Inferior parietal cortex (tissue), 1 donor: ENCODE measurements at regions not wholly inside any gene's neighbourhood (a gene's known extent, or its start where the extent isn't known, plus 50 kb on each side); places are given as distances from the start of the nearest gene placed in this dataset.
"Not testable (repeated sequence)": the region's sequence is repeated elsewhere in the genome, so short reads cannot be mapped to it uniquely, and the experiment has no call there.

Experiments used
- DNase-seq: peaks from one replicate; pipeline ENCODE4 v3.0.0-alpha.2; 2016; ENCODE audit errors: extremely low spot score

- DNase-seq, result no peak
Measured at GRCh38 chr6:120805276-120805675, 529.0 kb downstream of the TBC1D32 start.

- no peak for DNase-seq
Measured at GRCh38 chr6:120804612-120805011, 529.7 kb downstream of the TBC1D32 start.

- no peak for DNase-seq
Measured at GRCh38 chr6:120786682-120787081, 547.6 kb downstream of the TBC1D32 start.

- DNase-seq, result no peak
Measured at GRCh38 chr6:120786256-120786655, 548.0 kb downstream of the TBC1D32 start.

GRCh38 chr6:120785459-120786086, 548.7 kb downstream of the TBC1D32 start:
- no peak for DNase-seq

- DNase-seq, result no peak
Measured at GRCh38 chr6:120779441-120779840, 554.8 kb downstream of the TBC1D32 start.

- no peak for DNase-seq
Measured at GRCh38 chr6:120775698-120776097, 558.6 kb downstream of the TBC1D32 start.

GRCh38 chr6:120774275-120774674, 560.0 kb downstream of the TBC1D32 start:
- no peak for DNase-seq

GRCh38 chr6:120771019-120771418, 563.3 kb downstream of the TBC1D32 start:
- DNase-seq, result no peak

- no peak for DNase-seq
Measured at GRCh38 chr6:120764312-120764711, 570.0 kb downstream of the TBC1D32 start.

GRCh38 chr6:120759570-120759969, 574.7 kb downstream of the TBC1D32 start:
- no peak for DNase-seq

- not testable (repeated sequence) for DNase-seq
Measured at GRCh38 chr6:120748574-120748973, 585.7 kb downstream of the TBC1D32 start.

- no peak for DNase-seq
Measured at GRCh38 chr6:120736740-120737139, 597.5 kb downstream of the TBC1D32 start.

- no peak for DNase-seq
Measured at GRCh38 chr6:120735641-120736040, 598.6 kb downstream of the TBC1D32 start.

- no peak for DNase-seq
Measured at GRCh38 chr6:120711255-120711654, 623.0 kb downstream of the TBC1D32 start.

- no peak for DNase-seq
Measured at GRCh38 chr6:120700001-120700400, 634.3 kb downstream of the TBC1D32 start.

GRCh38 chr6:120686492-120686891, 647.8 kb downstream of the TBC1D32 start:
- DNase-seq, result no peak

- no peak for DNase-seq
Measured at GRCh38 chr6:120682145-120682544, 652.1 kb downstream of the TBC1D32 start.

GRCh38 chr6:120681204-120681603, 653.1 kb downstream of the TBC1D32 start:
- DNase-seq, result no peak

- DNase-seq, result no peak
Measured at GRCh38 chr6:120675886-120676285, 658.4 kb downstream of the TBC1D32 start.

GRCh38 chr6:120671519-120671918, 662.8 kb downstream of the TBC1D32 start:
- DNase-seq, result no peak

- DNase-seq, result no peak
Measured at GRCh38 chr6:120652506-120652905, 681.8 kb downstream of the TBC1D32 start.

GRCh38 chr6:120648713-120649112, 685.6 kb downstream of the TBC1D32 start:
- no peak for DNase-seq

- DNase-seq, result no peak
Measured at GRCh38 chr6:120646101-120646500, 688.2 kb downstream of the TBC1D32 start.
